IMR-90 (cell line): ENCODE measurements at regions not wholly inside any gene's neighbourhood (a gene's known extent, or its start where the extent isn't known, plus 50 kb on each side); places are given as distances from the start of the nearest gene placed in this dataset.

Experiments used
- ATAC-seq: fragments of 200-7000 bp; cut with Tn5 transposase; 2 replicates; pipeline ENCODE4 v1.9.1; 2020; ENCODE audit warnings: low read depth, mild to moderate bottlenecking, moderate library complexity
- BruUV-seq: library from RNA; stranded (reverse); fragments of 400-500 nt; replicated peaks from 2 replicates; lab custom pipeline; 2021; lab: Mats Ljungman, UMichigan
- CTCF ChIA-PET: fragments of 300-600 bp; formaldehyde crosslinking; extraction: SDS; loops from one replicate; lab custom pipeline; 2021; ENCODE audit warnings: antibody characterized with exemption; lab: Yijun Ruan, JAX
- POLR2A ChIA-PET: fragments of 300-600 bp; sonication (Branson Sonifier 250); formaldehyde crosslinking; loops from one replicate; lab custom pipeline; 2022; ENCODE audit warnings: antibody characterized with exemption; ENCODE audit not compliant: unreplicated experiment; lab: Charles Lee
- DNase-seq: peaks from one replicate; pipeline ENCODE4 v3.0.0; 2013
- H2AFZ ChIP-seq: replicated peaks from 2 replicates; pipeline ENCODE3; 2013; ENCODE audit warnings: low read length, mild to moderate bottlenecking; ENCODE audit not compliant: poor library complexity
- H2AK5ac ChIP-seq: 2 replicates; pipeline ENCODE4 v1.6.1; 2013; ENCODE audit warnings: low read depth, low read length, inconsistent platforms
- H2AK9ac ChIP-seq: replicated peaks from 2 replicates; pipeline ENCODE3; 2013; ENCODE audit warnings: mild to moderate bottlenecking, low read depth, low read length, moderate library complexity; ENCODE audit not compliant: poor library complexity
- H2BK120ac ChIP-seq: 2 replicates; pipeline ENCODE4 v1.6.1; 2013; ENCODE audit warnings: low read depth, low read length, inconsistent platforms
- H2BK15ac ChIP-seq: 3 replicates; pipeline ENCODE4 v1.6.1; 2013; ENCODE audit warnings: low read depth, low read length, inconsistent platforms
- H2BK20ac ChIP-seq: 2 replicates; pipeline ENCODE4 v1.6.1; 2013; ENCODE audit warnings: low read depth, mild to moderate bottlenecking, inconsistent platforms, low read length, moderate library complexity
- H2BK5ac ChIP-seq: 2 replicates; pipeline ENCODE4 v1.6.1; 2013; ENCODE audit warnings: mild to moderate bottlenecking, low read depth, low read length, inconsistent platforms; ENCODE audit not compliant: poor library complexity, severe bottlenecking
- H3K14ac ChIP-seq: replicated peaks from 2 replicates; pipeline ENCODE4 v1.6.1; 2013; ENCODE audit warnings: low read depth, low read length, inconsistent platforms
- H3K18ac ChIP-seq: 2 replicates; pipeline ENCODE4 v1.6.1; 2013; ENCODE audit warnings: low read depth, low read length, control low read depth
- H3K23ac ChIP-seq: 2 replicates; pipeline ENCODE4 v1.6.1; 2013; ENCODE audit warnings: low read depth, low read length, inconsistent platforms
- H3K27ac ChIP-seq: 2 replicates; pipeline ENCODE4 v1.5.1; 2013; ENCODE audit warnings: mild to moderate bottlenecking, control low read depth, low read length; ENCODE audit not compliant: insufficient read depth
- H3K27me3 ChIP-seq: 2 replicates; pipeline ENCODE4 v1.6.1; 2013; ENCODE audit warnings: low read length; ENCODE audit not compliant: control insufficient read depth, insufficient read depth
- H3K36me3 ChIP-seq: 2 replicates; pipeline ENCODE4 v1.6.1; 2013; ENCODE audit warnings: low read length, mixed read lengths; ENCODE audit not compliant: control insufficient read depth, insufficient read depth
- H3K4ac ChIP-seq: 2 replicates; pipeline ENCODE4 v1.6.1; 2013; ENCODE audit warnings: low read depth, low read length, inconsistent platforms
- H3K4me1 ChIP-seq: 2 replicates; pipeline ENCODE4 v1.6.1; 2013; ENCODE audit warnings: low read length, mixed read lengths; ENCODE audit not compliant: control insufficient read depth, insufficient read depth
- H3K4me2 ChIP-seq: 2 replicates; pipeline ENCODE4 v1.6.1; 2013; ENCODE audit warnings: low read depth, mild to moderate bottlenecking, control low read depth, low read length, moderate library complexity
- H3K4me3 ChIP-seq: 2 replicates; pipeline ENCODE4 v1.5.1; 2013; ENCODE audit warnings: low read depth, mild to moderate bottlenecking, control low read depth, low read length, moderate library complexity; ENCODE audit not compliant: insufficient read depth
- H3K56ac ChIP-seq: 2 replicates; pipeline ENCODE4 v1.6.1; 2013; ENCODE audit warnings: low read length, inconsistent platforms; ENCODE audit not compliant: insufficient read depth; ENCODE audit errors: extremely low read depth
- H3K79me1 ChIP-seq, 2 experiments: 2 replicates each; pipeline ENCODE4 v1.6.1; 2013; ENCODE audit warnings: low read length in 2 of 2, inconsistent platforms in 1 of 2, low read depth in 1 of 2
- H3K9ac ChIP-seq: 2 replicates; pipeline ENCODE4 v1.6.1; 2013; ENCODE audit warnings: low read depth, low read length, control low read depth
- H3K9me1 ChIP-seq: 2 replicates; pipeline ENCODE4 v1.6.1; 2013; ENCODE audit warnings: low read length, inconsistent platforms; ENCODE audit not compliant: insufficient read depth
- H3K9me3 ChIP-seq: 2 replicates; pipeline ENCODE4 v1.6.1; 2013; ENCODE audit warnings: low read length; ENCODE audit not compliant: control insufficient read depth, insufficient read depth
- H4K20me1 ChIP-seq: 2 replicates; pipeline ENCODE4 v1.6.1; 2013; ENCODE audit warnings: low read length, inconsistent platforms; ENCODE audit not compliant: insufficient read depth
- H4K5ac ChIP-seq: 2 replicates; pipeline ENCODE4 v1.6.1; 2013; ENCODE audit warnings: mild to moderate bottlenecking, low read depth, low read length, control low read depth
- H4K8ac ChIP-seq, 2 experiments: 2 replicates each; pipeline ENCODE4 v1.6.1; 2013; ENCODE audit warnings: low read depth in 2 of 2, low read length in 2 of 2, control low read depth in 1 of 2, inconsistent platforms in 1 of 2
- H4K91ac ChIP-seq: 2 replicates; pipeline ENCODE4 v1.6.1; 2013; ENCODE audit warnings: low read depth, low read length, inconsistent platforms; ENCODE audit not compliant: insufficient read depth
- BHLHE40 ChIP-seq: fragments of 150-350 bp; IDR thresholded peaks from 2 replicates; pipeline ENCODE4 v1.6.1; 2016; ENCODE audit warnings: mild to moderate bottlenecking, low read depth, low read length
- CEBPB ChIP-seq: IDR thresholded peaks from 2 replicates; pipeline ENCODE4 v1.6.1; 2012; ENCODE audit warnings: low read depth, low read length, improper control_type of control experiment
- CHD1 ChIP-seq: IDR thresholded peaks from 2 replicates; pipeline ENCODE4 v1.6.1; 2012; ENCODE audit warnings: low read depth, low read length, improper control_type of control experiment
- CTCF ChIP-seq: conservative IDR thresholded peaks from 2 replicates; pipeline ENCODE4 v1.5.1; 2012; ENCODE audit warnings: mild to moderate bottlenecking, low read depth, low read length, improper control_type of control experiment
- ELK1 ChIP-seq: fragments of 150-350 bp; IDR thresholded peaks from 2 replicates; pipeline ENCODE4 v1.6.1; 2016; ENCODE audit warnings: low read depth, mild to moderate bottlenecking, low read length, moderate library complexity, borderline replicate concordance
- FOS ChIP-seq: fragments of 150-350 bp; IDR thresholded peaks from 2 replicates; pipeline ENCODE4 v1.6.1; 2016; ENCODE audit warnings: low read depth, low read length
- MAFK ChIP-seq: IDR thresholded peaks from 2 replicates; pipeline ENCODE4 v1.6.1; 2012; ENCODE audit warnings: low read depth, low read length, improper control_type of control experiment
- MAZ ChIP-seq: IDR thresholded peaks from 2 replicates; pipeline ENCODE4 v1.6.1; 2012; ENCODE audit warnings: low read depth, mild to moderate bottlenecking, low read length, improper control_type of control experiment, moderate library complexity, borderline replicate concordance
- MXI1 ChIP-seq: IDR thresholded peaks from 2 replicates; pipeline ENCODE4 v1.6.1; 2012; ENCODE audit warnings: low read depth, mild to moderate bottlenecking, low read length, moderate library complexity, borderline replicate concordance
- NFE2L2 ChIP-seq: fragments of 150-350 bp; IDR thresholded peaks from 2 replicates; pipeline ENCODE4 v1.6.1; 2016; ENCODE audit warnings: low read depth, mild to moderate bottlenecking, low read length
- POLR2A ChIP-seq: IDR thresholded peaks from 2 replicates; pipeline ENCODE4 v1.6.1; 2012; ENCODE audit warnings: mild to moderate bottlenecking, low read depth, low read length
- RAD21 ChIP-seq: IDR thresholded peaks from 2 replicates; pipeline ENCODE4 v1.6.1; 2012; ENCODE audit warnings: low read length, improper control_type of control experiment
- RCOR1 ChIP-seq: IDR thresholded peaks from 2 replicates; pipeline ENCODE4 v1.6.1; 2012; ENCODE audit warnings: mild to moderate bottlenecking, low read length, improper control_type of control experiment; ENCODE audit not compliant: insufficient replicate concordance
- RFX5 ChIP-seq: IDR thresholded peaks from 2 replicates; pipeline ENCODE4 v1.8.0; 2012; ENCODE audit warnings: low read depth, mild to moderate bottlenecking, low read length, moderate library complexity
- SMC3 ChIP-seq: fragments of 150-350 bp; IDR thresholded peaks from 2 replicates; pipeline ENCODE4 v1.6.1; 2016; ENCODE audit warnings: low read depth, mild to moderate bottlenecking, antibody characterized with exemption, low read length, moderate library complexity
- USF2 ChIP-seq: fragments of 150-350 bp; IDR thresholded peaks from 2 replicates; pipeline ENCODE4 v1.6.1; 2017; ENCODE audit warnings: mild to moderate bottlenecking, antibody characterized with exemption, low read length, low read depth
- dilution Hi-C: fragments of 300-500 bp; cut with HindIII; formaldehyde crosslinking; loops from one replicate; pipeline ENCODE4 v1.14.3; 2018; ENCODE audit warnings: low sequenced_read_pairs; ENCODE audit not compliant: unreplicated experiment
- in situ Hi-C: fragments of 300-500 bp; cut with MboI; formaldehyde crosslinking; loops from 3 replicates; pipeline ENCODE4 v1.14.3; 2019; ENCODE audit warnings: low sequenced_read_pairs, inconsistent platforms, mixed read lengths
- intact Hi-C: fragments of 100-400 bp; cut with micrococcal nuclease; formaldehyde crosslinking; loops from 2 replicates; pipeline ENCODE4 v1.10.0; 2022

- Histone ChIP-seq H3K9me1 (no peaks in the 10 kb centered on the region), H3K23ac (no peak overlapping the region), H2BK15ac (no peak overlapping the region), H2BK20ac (no peak overlapping the region), H3K4me3 (no peak overlapping the region), H3K9ac (no peak overlapping the region), H4K20me1 (no peaks in the 10 kb centered on the region), H2AFZ (no peak overlapping the region), H3K27ac (no peak overlapping the region), H2BK5ac (no peak overlapping the region), H3K4ac (no peak overlapping the region), H3K36me3 (no peaks in the 10 kb centered on the region), H3K4me2 (no peak overlapping the region), H3K56ac (no peak overlapping the region), H2BK120ac (no peak overlapping the region), H3K27me3 (no peaks in the 10 kb centered on the region), H3K18ac (no peak overlapping the region), H3K4me1 (no peaks in the 10 kb centered on the region), H4K8ac (no peak overlapping the region), H4K5ac (no peak overlapping the region), H3K14ac (no peak overlapping the region), H3K9me3 (peaks cover 2% of the 10 kb centered on the region; the same call in 1 of the 2 replicates), H2AK5ac (no peak overlapping the region), H2AK9ac (no peak overlapping the region), H4K91ac (no peak overlapping the region), H3K79me1 (no peaks in the 10 kb centered on the region)
- DNase-seq (no peak), ATAC-seq (no peak)
- dilution Hi-C loops (no loop called here), intact Hi-C loops (no loop called here), in situ Hi-C loops (no loop called here)
- no peak for TF ChIP-seq BHLHE40
- no peak for TF ChIP-seq CTCF
- TF ChIP-seq CEBPB, result no peak
- no peak for TF ChIP-seq RAD21
- TF ChIP-seq SMC3, result no peak
- no peak for TF ChIP-seq RCOR1
- TF ChIP-seq RFX5, result no peak
- no peak for TF ChIP-seq MAFK
- no peak for TF ChIP-seq MAZ
- no peak for TF ChIP-seq FOS
- no peak for TF ChIP-seq POLR2A
- TF ChIP-seq MXI1, result no peak
- no peak for TF ChIP-seq CHD1
- TF ChIP-seq USF2, result no peak
- TF ChIP-seq ELK1, result no peak
- TF ChIP-seq NFE2L2, result no peak
- no TSS peak for BruUV-seq
- CTCF ChIA-PET, result no interaction called here
- POLR2A ChIA-PET, result no interaction called here
These were observed 315.7 kb upstream of the ANO5 start for GRCh38 chr11:21877151-21877550.
